Activated naive CD8-positive, alpha-beta T cell treated with anti-CD3 and anti-CD28 coated beads for 36 hours (primary cell): ENCODE measurements at regions not wholly inside any gene's neighbourhood (a gene's known extent, or its start where the extent isn't known, plus 50 kb on each side); places are given as distances from the start of the nearest gene placed in this dataset.
A peak's percentile ranks its signal among the peaks of the same experiment; 100 is the strongest.
"Not testable (repeated sequence)": the region's sequence is repeated elsewhere in the genome, so short reads cannot be mapped to it uniquely, and the experiment has no call there.

Experiments
- DNase-seq: peaks from one replicate; pipeline ENCODE4 v3.0.0; 2021
- H3K27ac Mint-ChIP-seq: one replicate; pipeline ENCODE4 v1.8.0; 2022; ENCODE audit warnings: mild to moderate bottlenecking, moderate library complexity, mixed read lengths
- H3K27me3 Mint-ChIP-seq: one replicate; pipeline ENCODE4 v1.8.0; 2022; ENCODE audit warnings: mild to moderate bottlenecking, mixed read lengths
- H3K36me3 Mint-ChIP-seq: one replicate; pipeline ENCODE4 v1.8.0; 2021; ENCODE audit warnings: mild to moderate bottlenecking, mixed read lengths
- H3K4me1 Mint-ChIP-seq: one replicate; pipeline ENCODE4 v1.8.0; 2021; ENCODE audit warnings: mixed read lengths
- H3K4me3 Mint-ChIP-seq: one replicate; pipeline ENCODE4 v1.8.0; 2022; ENCODE audit warnings: mild to moderate bottlenecking, moderate library complexity, mixed read lengths
- H3K9me3 Mint-ChIP-seq: one replicate; pipeline ENCODE4 v1.8.0; 2022; ENCODE audit warnings: mixed read lengths

DNA sequence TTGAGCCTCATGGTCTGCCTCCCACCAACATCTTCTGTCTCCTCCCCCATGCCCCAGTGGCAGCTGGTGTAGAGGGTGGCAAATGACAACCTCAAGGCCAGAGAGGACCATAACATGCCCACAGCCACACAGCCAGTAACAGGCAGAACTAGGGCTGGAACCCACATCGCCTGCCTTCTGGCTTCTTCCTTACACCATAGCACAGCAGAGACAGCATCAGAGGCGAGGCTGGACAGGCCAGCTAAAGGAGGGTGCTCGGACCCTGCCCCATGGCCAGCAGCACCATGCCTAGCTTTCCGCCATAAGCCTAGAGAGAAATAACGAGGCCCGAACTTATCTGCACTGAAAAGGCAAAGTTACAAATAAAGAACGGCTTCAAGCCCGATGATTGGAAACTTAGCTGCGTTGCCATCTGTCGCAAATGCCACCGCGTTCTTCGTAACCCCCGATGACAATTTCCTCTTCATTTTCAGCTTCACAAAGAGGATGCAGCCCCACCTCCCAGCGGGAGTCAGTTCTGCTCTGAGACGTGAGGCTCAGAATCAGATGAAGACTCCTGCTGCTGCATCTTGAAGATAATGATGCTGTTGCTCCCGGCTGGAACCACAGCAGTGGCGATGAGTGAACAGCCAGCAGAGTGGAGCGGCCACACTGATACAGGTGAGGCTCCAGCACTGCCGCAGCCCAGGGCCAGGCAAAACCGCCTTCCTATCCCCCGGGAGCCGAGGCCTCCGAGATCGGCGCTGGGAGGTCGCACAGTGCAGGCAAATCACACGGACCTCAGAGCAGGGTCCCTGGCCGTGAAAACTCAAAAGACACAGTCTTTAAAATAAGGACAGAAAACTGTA, 73.8 kb upstream of the RTL6 start:
- Mint-ChIP-seq H3K27ac (no peak overlapping the region), H3K36me3 (no peaks in the 10 kb centered on the region), H3K9me3 (no peaks in the 10 kb centered on the region), H3K27me3 (peaks cover 16% of the 10 kb centered on the region), H3K4me3 (no peak overlapping the region), H3K4me1 (peaks cover 3% of the 10 kb centered on the region)
- no peak for DNase-seq

DNA sequence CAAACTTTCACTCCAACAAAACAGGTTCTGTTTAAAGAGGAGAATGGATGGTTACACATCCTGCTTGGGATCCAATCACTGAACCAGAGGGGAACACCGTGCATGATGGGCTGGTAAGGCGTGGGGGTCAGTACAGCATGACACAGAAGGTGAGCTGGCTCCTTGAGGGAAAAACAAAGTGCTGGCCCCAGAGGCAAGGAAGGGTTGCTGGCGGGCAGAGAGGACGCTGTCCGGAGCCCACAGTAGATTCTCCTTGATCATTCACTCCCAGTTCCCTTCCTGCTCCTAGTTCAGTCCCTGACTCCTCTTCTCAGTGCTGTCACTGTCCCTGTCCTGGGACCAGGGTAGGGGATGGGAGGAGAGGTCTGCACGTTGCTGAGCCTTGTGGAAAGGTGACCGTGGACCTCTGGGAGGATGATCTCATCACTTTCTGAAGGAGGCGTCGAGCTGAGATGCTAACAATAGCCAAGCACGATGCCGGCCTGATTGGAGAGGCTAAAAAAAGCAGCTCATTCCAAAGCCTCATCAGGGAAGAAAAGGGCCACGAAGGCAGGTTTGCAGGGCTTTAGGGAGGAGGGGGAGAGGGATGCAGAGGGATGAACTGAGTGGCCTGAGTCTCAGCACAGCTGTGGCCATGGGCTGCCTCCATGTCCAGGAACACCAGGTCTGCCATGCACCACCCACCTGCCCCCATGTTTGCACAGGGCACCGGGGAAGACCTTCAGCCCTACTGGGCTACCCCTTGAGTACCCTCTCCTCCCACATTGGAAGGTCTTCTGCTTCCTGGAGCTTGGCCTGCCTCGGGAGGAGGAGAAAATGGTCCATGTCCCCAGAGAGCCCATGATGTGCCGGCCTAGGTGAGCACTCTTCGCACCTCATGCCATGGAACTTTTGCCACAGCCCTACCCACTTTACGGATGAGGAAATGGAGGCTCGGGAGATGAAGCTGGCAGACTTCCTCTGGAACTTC, 72.7 kb upstream of the RTL6 start:
- Mint-ChIP-seq H3K36me3 (no peaks in the 10 kb centered on the region), H3K27ac (no peak overlapping the region), H3K9me3 (no peaks in the 10 kb centered on the region), H3K4me1 (peaks cover 3% of the 10 kb centered on the region), H3K4me3 (no peak overlapping the region), H3K27me3 (peaks cover 9% of the 10 kb centered on the region)
- no peak for DNase-seq

- Mint-ChIP-seq H3K27me3 (no peaks in the 10 kb centered on the region), H3K4me3 (no peak overlapping the region), H3K4me1 (no peaks in the 10 kb centered on the region), H3K9me3 (no peaks in the 10 kb centered on the region), H3K36me3 (no peaks in the 10 kb centered on the region), H3K27ac (no peak overlapping the region)
- DNase-seq: no peak
These were observed 71.5 kb upstream of the RTL6 start for GRCh38 chr22:44569561-44569991.

DNA sequence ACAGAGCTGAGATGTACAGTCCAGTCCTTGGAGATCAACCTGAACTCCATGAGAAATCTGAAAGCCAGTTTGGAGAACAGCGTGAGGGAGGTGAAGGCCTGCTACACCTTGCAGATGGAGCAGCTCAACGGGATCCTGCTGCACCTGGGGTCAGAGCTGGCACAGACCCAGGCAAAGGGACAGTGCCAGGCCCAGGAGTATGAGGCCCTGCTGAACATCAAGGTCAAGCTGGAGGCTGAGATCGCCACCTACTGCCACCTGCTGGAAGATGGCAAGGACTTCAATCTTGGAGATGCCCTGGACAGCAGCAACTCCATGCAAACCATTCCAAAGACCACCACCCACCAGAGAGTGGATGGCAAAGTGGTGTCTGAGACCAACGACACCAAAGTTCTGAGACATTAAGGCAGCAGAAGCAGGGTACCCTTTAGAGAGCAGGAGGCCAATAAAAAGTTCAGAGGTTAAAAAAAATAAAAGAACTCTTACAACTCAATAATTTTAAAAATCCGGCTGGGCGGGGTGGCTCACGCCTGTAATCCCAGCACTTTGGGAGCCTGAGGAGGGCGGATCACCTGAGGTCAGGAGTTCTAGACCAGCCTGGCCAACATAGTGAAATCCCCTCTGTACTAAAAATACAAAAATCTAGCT, 69.9 kb upstream of the RTL6 start:
- no peaks in the 10 kb centered on the region for H3K4me1 Mint-ChIP-seq
- H3K36me3 Mint-ChIP-seq: no peaks in the 10 kb centered on the region
- DNase-seq: peak; percentile 33
- no peak overlapping the region for H3K27ac Mint-ChIP-seq
- peaks cover 4% of the 10 kb centered on the region for H3K9me3 Mint-ChIP-seq
- H3K4me3 Mint-ChIP-seq: no peak overlapping the region
- H3K27me3 Mint-ChIP-seq: no peaks in the 10 kb centered on the region

DNA sequence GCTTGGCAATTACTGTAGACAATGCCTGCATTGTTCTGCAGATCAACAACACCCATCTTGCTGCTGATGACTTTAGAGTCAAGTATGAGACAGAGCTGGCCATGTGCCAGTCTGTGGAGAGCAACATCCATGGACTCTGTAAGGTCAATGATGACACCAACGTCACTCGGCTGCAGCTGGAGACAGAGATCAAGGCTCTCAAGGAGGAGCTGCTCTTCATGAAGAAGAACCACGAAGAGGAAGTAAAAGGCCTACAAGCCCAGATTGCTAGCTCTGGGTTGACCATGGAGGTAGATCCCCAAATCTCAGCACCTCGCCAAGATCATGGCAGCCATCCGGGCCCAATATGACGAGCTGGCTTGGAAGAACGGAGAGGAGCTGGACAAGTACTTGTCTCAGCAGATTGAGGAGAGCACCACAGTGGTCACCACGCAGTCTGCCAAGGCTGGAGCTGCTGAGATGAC, 69.4 kb upstream of the RTL6 start:
- H3K36me3 Mint-ChIP-seq, H3K9me3 Mint-ChIP-seq, DNase-seq, H3K4me1 Mint-ChIP-seq, H3K27me3 Mint-ChIP-seq, H3K27ac Mint-ChIP-seq, H3K4me3 Mint-ChIP-seq: not testable (repeated sequence)

- no peaks in the 10 kb centered on the region for H3K4me1 Mint-ChIP-seq
- H3K9me3 Mint-ChIP-seq: peaks cover 6% of the 10 kb centered on the region
- no peak overlapping the region for H3K4me3 Mint-ChIP-seq
- peaks cover 2% of the 10 kb centered on the region for H3K27me3 Mint-ChIP-seq
- H3K36me3 Mint-ChIP-seq: no peaks in the 10 kb centered on the region
- no peak for DNase-seq
- no peak overlapping the region for H3K27ac Mint-ChIP-seq
These were observed 68.9 kb upstream of the RTL6 start for GRCh38 chr22:44566911-44567310.

GRCh38 chr22:44562651-44563050, 64.6 kb upstream of the RTL6 start:
- H3K4me3 Mint-ChIP-seq, H3K36me3 Mint-ChIP-seq, DNase-seq, H3K9me3 Mint-ChIP-seq, H3K27ac Mint-ChIP-seq, H3K27me3 Mint-ChIP-seq, H3K4me1 Mint-ChIP-seq: not testable (repeated sequence)

DNA sequence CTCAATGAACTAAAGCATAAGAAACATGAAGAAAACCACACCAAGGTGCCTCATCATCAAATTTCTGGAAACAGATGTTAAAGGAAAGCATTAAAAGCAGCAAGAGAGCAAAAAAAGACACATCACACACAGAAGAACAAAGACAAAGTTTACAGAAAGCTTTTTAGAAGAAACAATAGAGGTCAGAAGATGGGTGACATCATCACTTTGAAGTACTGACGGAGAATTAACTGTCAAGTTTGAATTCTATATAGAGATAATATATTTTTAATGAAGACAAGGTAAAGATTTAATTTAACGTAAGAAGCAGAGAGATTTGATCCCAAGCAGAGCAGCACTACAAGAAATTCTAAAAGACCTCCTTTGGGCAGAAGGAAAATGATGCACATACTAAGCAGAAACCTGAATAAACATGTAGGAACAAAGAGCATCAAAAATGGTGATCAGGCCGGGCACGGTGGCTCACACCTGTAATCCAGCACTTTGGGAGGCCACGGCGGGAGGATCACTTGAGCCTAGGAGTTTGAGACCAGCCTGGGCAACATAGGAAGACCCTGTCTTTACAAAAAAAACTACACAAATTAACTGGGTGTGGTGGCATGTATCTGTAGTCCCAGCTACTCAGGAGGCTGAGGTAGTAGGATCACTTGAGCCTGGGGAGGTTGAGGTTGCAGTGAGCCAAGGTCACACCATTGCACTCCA, 63.3 kb upstream of the RTL6 start:
- Mint-ChIP-seq H3K4me3 (no peak overlapping the region), H3K4me1 (no peaks in the 10 kb centered on the region), H3K27ac (no peak overlapping the region), H3K27me3 (peaks cover 10% of the 10 kb centered on the region), H3K9me3 (peaks cover 6% of the 10 kb centered on the region), H3K36me3 (no peaks in the 10 kb centered on the region)
- DNase-seq: no peak

DNA sequence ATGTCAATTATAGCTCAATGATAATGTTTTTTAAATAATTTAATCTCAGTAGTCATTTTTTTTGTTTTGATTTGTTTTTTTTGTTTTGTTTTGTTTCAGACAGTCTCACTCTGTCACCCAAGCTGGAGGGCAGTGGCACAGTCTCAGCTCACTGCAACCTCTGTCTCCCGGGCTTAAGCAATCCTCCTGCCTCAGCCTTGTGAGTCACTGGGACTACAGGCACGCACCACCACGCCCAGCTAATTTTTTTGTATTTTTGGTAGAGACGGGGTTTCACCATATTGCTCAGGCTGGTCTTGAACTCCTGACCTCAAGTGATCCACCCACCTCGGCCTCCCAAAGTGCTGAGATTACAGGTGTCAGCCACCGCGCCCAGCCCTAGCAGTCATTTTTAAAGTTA, 60.6 kb upstream of the RTL6 start:
- not testable (repeated sequence) for H3K4me1 Mint-ChIP-seq, H3K36me3 Mint-ChIP-seq, H3K9me3 Mint-ChIP-seq, DNase-seq, H3K27ac Mint-ChIP-seq, H3K4me3 Mint-ChIP-seq
- peaks cover 19% of the 10 kb centered on the region for H3K27me3 Mint-ChIP-seq

DNA sequence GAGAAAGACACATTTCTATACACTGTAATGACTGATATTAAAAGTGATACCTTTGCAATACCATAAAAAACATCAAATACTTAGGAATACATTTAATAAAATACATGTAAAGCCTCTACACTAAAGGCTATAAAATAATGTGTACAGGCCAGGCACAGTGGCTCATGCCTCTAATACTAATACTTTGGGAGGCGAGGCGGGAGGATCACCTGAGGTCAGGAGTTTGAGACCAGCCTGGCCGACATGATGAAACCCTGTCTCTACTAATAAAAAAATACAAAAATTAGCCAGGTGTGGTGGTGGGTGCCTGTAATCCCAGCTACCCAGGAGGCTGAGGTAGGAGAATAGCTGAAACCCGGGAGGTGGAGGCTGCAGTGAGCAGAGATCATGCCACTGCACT, 59.8 kb upstream of the RTL6 start:
- H3K27ac Mint-ChIP-seq, DNase-seq, H3K36me3 Mint-ChIP-seq, H3K4me3 Mint-ChIP-seq, H3K4me1 Mint-ChIP-seq, H3K9me3 Mint-ChIP-seq: not testable (repeated sequence)
- H3K27me3 Mint-ChIP-seq: peaks cover 19% of the 10 kb centered on the region

DNA sequence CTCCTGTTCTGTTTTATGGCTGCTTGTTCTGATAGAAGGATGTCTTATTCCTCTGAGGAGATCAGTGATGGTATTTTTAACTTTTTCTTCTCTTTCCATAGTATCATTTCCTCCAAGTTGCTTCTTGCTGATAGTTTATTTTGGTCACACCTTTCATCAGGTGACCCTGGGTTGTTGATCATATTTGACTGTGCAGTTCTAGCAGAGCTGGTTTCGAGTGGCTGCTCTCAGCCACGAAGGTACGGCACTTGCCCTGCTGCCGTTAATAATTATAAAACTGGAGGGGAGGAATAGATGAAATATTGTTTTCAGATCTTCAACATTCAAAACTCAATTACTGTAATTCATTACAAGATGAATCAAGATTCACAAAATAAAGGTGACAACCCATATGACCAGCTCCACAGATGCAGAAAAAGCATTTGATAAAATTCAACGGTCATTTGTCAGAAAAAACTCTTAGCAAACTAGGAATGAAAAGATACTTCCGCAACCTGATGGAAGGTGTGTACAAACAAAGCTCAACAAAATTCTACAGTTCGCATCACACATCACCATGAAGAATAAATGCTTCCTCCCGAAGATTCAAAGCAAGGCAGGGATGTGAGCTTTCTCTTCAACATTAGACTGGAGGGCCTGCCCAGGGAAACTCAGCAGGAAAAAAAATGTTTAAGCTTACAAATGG, 59.2 kb upstream of the RTL6 start:
- Mint-ChIP-seq H3K27ac (no peak overlapping the region), H3K27me3 (peaks cover 19% of the 10 kb centered on the region), H3K36me3 (no peaks in the 10 kb centered on the region), H3K4me1 (no peaks in the 10 kb centered on the region), H3K4me3 (no peak overlapping the region), H3K9me3 (peaks cover 1% of the 10 kb centered on the region)
- no peak for DNase-seq

DNA sequence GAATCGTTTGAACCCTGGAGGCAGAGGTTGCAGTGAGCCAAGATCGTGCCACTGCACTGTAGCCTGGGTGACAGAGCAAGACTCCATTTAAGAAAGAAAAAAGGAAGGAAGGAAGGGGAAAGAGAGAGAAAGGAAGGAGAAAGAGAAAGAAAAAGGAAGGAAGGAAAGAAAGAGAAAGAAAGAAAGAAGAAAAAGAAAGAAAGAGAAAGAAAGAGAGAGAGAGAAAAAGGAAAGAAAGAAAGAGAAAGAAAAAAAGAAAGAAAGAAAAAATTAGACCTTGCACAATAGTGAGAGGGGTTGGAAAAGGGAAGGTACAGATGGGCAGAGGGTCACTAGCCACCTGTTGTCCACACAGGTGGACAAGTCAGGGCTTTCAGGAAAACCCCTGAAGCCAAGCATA, 57.6 kb upstream of the RTL6 start:
- peaks cover 16% of the 10 kb centered on the region for H3K27me3 Mint-ChIP-seq

GRCh38 chr22:44555046-44555445, 57.0 kb upstream of the RTL6 start:
- Mint-ChIP-seq H3K36me3 (no peaks in the 10 kb centered on the region), H3K4me1 (peaks cover 6% of the 10 kb centered on the region), H3K9me3 (no peaks in the 10 kb centered on the region), H3K4me3 (no peak overlapping the region), H3K27me3 (peaks cover 16% of the 10 kb centered on the region), H3K27ac (no peak overlapping the region)
- no peak for DNase-seq

More for the DNA sequence above, 57.6 kb upstream of the RTL6 start:
- Mint-ChIP-seq H3K4me1 (peaks cover 6% of the 10 kb centered on the region), H3K4me3 (no peak overlapping the region), H3K27ac (no peak overlapping the region), H3K9me3 (no peaks in the 10 kb centered on the region), H3K36me3 (no peaks in the 10 kb centered on the region)
- no peak for DNase-seq

GRCh38 chr22:44554411-44554810, 56.4 kb upstream of the RTL6 start:
- no peak for DNase-seq
- no peaks in the 10 kb centered on the region for H3K9me3 Mint-ChIP-seq
- no peak overlapping the region for H3K27ac Mint-ChIP-seq
- H3K4me1 Mint-ChIP-seq: peaks cover 6% of the 10 kb centered on the region
- H3K36me3 Mint-ChIP-seq: no peaks in the 10 kb centered on the region
- no peak overlapping the region for H3K4me3 Mint-ChIP-seq
- H3K27me3 Mint-ChIP-seq: peaks cover 19% of the 10 kb centered on the region
